ENCODE measurements at regions not wholly inside any gene's neighbourhood (a gene's known extent, or its start where the extent isn't known, plus 50 kb on each side); places are given as distances from the start of the nearest gene placed in this dataset.

- H3K27ac ChIP-seq (ENCODE audit: low read depth in 1 of 2, low read length in 1 of 2) = no peak overlapping the region
- no peaks in the 10 kb centered on the region for H3K27me3 ChIP-seq (ENCODE audit: control insufficient read depth in 3 of 3, insufficient read depth in 3 of 3, low read length in 2 of 3)
- no peak for ATAC-seq (ENCODE audit: insufficient read depth, low FRiP score)
- no peak for TF ChIP-seq CTCF (IDR thresholded peaks at IDR 0.05; ENCODE audit: control extremely low read depth, extremely low read depth)
- no peaks in the 10 kb centered on the region for H3K36me3 ChIP-seq (ENCODE audit: control insufficient read depth in 4 of 4, insufficient read depth in 4 of 4, low read length in 4 of 4)
- H3K9ac ChIP-seq (ENCODE audit: insufficient read depth in 1 of 2, low read length in 2 of 2) = no peak overlapping the region
- H3K9me3 ChIP-seq (ENCODE audit: control insufficient read depth in 4 of 4, insufficient read depth in 3 of 4, low read length in 3 of 4) = no peaks in the 10 kb centered on the region
- H3K4me1 ChIP-seq (ENCODE audit: control insufficient read depth in 5 of 5, insufficient read depth in 5 of 5, low read length in 5 of 5) = peaks cover 2 to 48% (median 10%) of the 10 kb centered on the region in 5 donors
- H3K4me3 ChIP-seq = no peak overlapping the region
- 75 to 80% methylated on average over 4 of the region's 4 CpGs for WGBS, 2 donors
- peak in 2 of 3 donors; percentile 56 to 77 for DNase-seq
These were observed 591.7 kb downstream of the PLPP3 start for GRCh38 chr1:55987491-55988249.

DNA sequence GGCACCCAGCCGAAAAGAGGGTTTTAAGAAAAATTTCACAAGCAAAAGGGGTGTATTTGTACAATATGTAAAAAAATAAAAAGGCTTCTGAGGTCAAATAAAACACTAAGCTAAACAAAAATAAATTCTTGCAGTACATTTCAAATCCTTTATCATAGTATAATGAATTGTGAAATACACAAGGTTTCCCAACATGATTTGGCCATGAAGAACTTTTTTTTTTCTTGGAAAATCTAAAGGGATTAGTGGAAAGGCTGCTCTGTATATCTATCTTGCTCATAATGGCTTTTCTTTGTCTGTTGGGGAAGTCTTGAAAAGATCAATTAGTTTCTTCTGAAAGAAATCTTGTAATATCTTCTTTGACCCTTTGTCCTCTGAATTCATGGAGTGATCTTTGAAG is 593.4 kb downstream of the PLPP3 start:
- H3K27me3 ChIP-seq (ENCODE audit: control insufficient read depth in 3 of 3, insufficient read depth in 3 of 3, low read length in 2 of 3) = no peaks in the 10 kb centered on the region
- peak in 2 of 3 donors; percentile 85 to 91 for DNase-seq
- H3K4me1 ChIP-seq (ENCODE audit: control insufficient read depth in 5 of 5, insufficient read depth in 5 of 5, low read length in 5 of 5) = peaks cover 2 to 49% (median 10%) of the 10 kb centered on the region in 5 donors

DNA sequence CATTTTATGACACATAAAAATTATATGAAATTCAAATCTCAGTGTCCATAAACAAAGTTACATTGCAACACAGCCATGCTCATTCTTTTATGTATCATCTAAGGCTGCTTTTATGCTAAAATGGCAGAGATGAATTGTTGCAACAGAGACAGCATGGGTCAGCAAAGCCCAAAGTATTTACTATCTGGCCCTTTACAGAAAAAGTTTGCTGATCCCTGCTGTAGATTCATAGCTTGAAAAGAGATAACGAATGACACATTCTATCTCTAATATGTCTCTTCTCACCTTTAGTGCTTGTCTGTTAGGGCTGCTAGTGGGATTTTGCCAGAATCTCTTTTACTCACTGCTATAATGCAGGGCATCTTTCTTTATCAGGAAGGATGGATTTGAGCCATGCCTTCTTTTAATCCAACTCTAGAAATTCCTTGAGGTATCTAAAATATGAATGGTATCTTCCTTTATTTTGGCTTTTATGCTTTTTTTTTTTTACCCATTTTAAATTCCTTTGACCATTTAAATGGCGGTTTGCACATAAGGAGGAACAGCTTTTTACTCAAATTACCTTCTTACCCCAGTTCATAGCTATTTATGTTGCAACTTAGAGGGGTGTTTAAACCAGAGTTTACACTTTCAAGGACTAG is 598.2 kb downstream of the PLPP3 start:
- H3K4me1 ChIP-seq (ENCODE audit: control insufficient read depth in 5 of 5, insufficient read depth in 5 of 5, low read length in 5 of 5) = peaks cover 0 to 17% (median 0%) of the 10 kb centered on the region in 5 donors
- TF ChIP-seq CTCF (IDR thresholded peaks at IDR 0.05; ENCODE audit: control extremely low read depth, extremely low read depth) = no peak
- no peaks in the 10 kb centered on the region for H3K36me3 ChIP-seq (ENCODE audit: control insufficient read depth in 4 of 4, insufficient read depth in 4 of 4, low read length in 4 of 4)
- no peaks in the 10 kb centered on the region for H3K27me3 ChIP-seq (ENCODE audit: control insufficient read depth in 3 of 3, insufficient read depth in 3 of 3, low read length in 2 of 3)
- no peak overlapping the region for H3K27ac ChIP-seq (ENCODE audit: low read depth in 1 of 2, low read length in 1 of 2)
- 82 to 91% methylated on average over 2 of the region's 2 CpGs for WGBS, 2 donors
- DNase-seq (peak in 1 of 3 donors; percentile 59), ATAC-seq (ENCODE audit: insufficient read depth, low FRiP score) (no peak)
- H3K9me3 ChIP-seq (ENCODE audit: control insufficient read depth in 4 of 4, insufficient read depth in 3 of 4, low read length in 3 of 4) = peaks cover 0 to 3% (median 0%) of the 10 kb centered on the region in 4 donors
- no peak overlapping the region for H3K9ac ChIP-seq (ENCODE audit: insufficient read depth in 1 of 2, low read length in 2 of 2)
- no peak overlapping the region for H3K4me3 ChIP-seq

More for the DNA sequence above, 593.4 kb downstream of the PLPP3 start:
- Histone ChIP-seq H3K4me3 (no peak overlapping the region), H3K9me3 (ENCODE audit: control insufficient read depth in 4 of 4, insufficient read depth in 3 of 4, low read length in 3 of 4) (no peaks in the 10 kb centered on the region), H3K9ac (ENCODE audit: insufficient read depth in 1 of 2, low read length in 2 of 2) (no peak overlapping the region), H3K36me3 (ENCODE audit: control insufficient read depth in 4 of 4, insufficient read depth in 4 of 4, low read length in 4 of 4) (no peaks in the 10 kb centered on the region), H3K27ac (ENCODE audit: low read depth in 1 of 2, low read length in 1 of 2) (no peak overlapping the region)
- WGBS, 2 donors = 87 to 88% methylated on average over 1 of the region's 1 CpG
- no peak for TF ChIP-seq CTCF (IDR thresholded peaks at IDR 0.05; ENCODE audit: control extremely low read depth, extremely low read depth)
- ATAC-seq (ENCODE audit: insufficient read depth, low FRiP score) = no peak
